Head of caudate nucleus (tissue), 42 donors: ENCODE measurements at regions not wholly inside any gene's neighbourhood (a gene's known extent, or its start where the extent isn't known, plus 50 kb on each side); places are given as distances from the start of the nearest gene placed in this dataset.
"Not testable (repeated sequence)": the region's sequence is repeated elsewhere in the genome, so short reads cannot be mapped to it uniquely, and the experiment has no call there.

Experiments
- DNase-seq, 42 donors: peaks; one replicate each; pipeline versions ENCODE4 v3.0.0 to v3.0.0-alpha.2; 2020 to 2021; ENCODE audit warnings: mixed read lengths in 7 of 42
- intact Hi-C: fragments of 100-400 bp; cut with DNase I; formaldehyde crosslinking; loops from one replicate; pipeline ENCODE4 v1.15.0; 2022

- DNase-seq, result no peak
- intact Hi-C loops, result no loop called here
Measured at GRCh38 chr9:81072758-81073157, 616.6 kb downstream of the TLE1 start.

GRCh38 chr9:81071108-81071507 is 618.2 kb downstream of the TLE1 start:
- intact Hi-C loops, result no loop called here
- no peak for DNase-seq

GRCh38 chr9:81070689-81071088 is 618.7 kb downstream of the TLE1 start:
- no peak for DNase-seq
- intact Hi-C loops, result no loop called here

- intact Hi-C loops, result no loop called here
- no peak for DNase-seq
Measured at GRCh38 chr9:81069923-81070322, 619.4 kb downstream of the TLE1 start.

- intact Hi-C loops, result no loop called here
- no peak for DNase-seq
Measured at GRCh38 chr9:81069038-81069795, 620.1 kb downstream of the TLE1 start.

- intact Hi-C loops, DNase-seq: not testable (repeated sequence)
Measured at GRCh38 chr9:81062995-81063394, 626.4 kb downstream of the TLE1 start.

GRCh38 chr9:81058782-81059181 is 630.6 kb downstream of the TLE1 start:
- intact Hi-C loops, result no loop called here
- no peak for DNase-seq

GRCh38 chr9:81053298-81054025 is 635.9 kb downstream of the TLE1 start:
- intact Hi-C loops, result no loop called here
- no peak for DNase-seq

- intact Hi-C loops, result no loop called here
- no peak for DNase-seq
Measured at GRCh38 chr9:81052846-81053245, 636.5 kb downstream of the TLE1 start.

GRCh38 chr9:81047280-81047679 is 642.1 kb downstream of the TLE1 start:
- no peak for DNase-seq
- intact Hi-C loops, result no loop called here

GRCh38 chr9:81045658-81046057 is 643.7 kb downstream of the TLE1 start:
- intact Hi-C loops, result no loop called here
- DNase-seq, result no peak

- intact Hi-C loops, result no loop called here
- DNase-seq, result no peak
Measured at GRCh38 chr9:81037889-81038288, 651.5 kb downstream of the TLE1 start.

GRCh38 chr9:81035601-81036000 is 653.7 kb downstream of the TLE1 start:
- intact Hi-C loops, result no loop called here
- DNase-seq, result no peak

- intact Hi-C loops, result no loop called here
Measured at GRCh38 chr9:81035171-81035570, 654.2 kb downstream of the TLE1 start.

GRCh38 chr9:81032831-81033230 is 656.5 kb downstream of the TLE1 start:
- intact Hi-C loops, result no loop called here
- no peak for DNase-seq

More at GRCh38 chr9:81035171-81035570, 654.2 kb downstream of the TLE1 start:
- no peak for DNase-seq

- DNase-seq, result peak in 6 of 42 donors; percentile 2 to 36 (median 14)
- intact Hi-C loops, result no loop called here
Measured at GRCh38 chr9:81032030-81032572, 657.2 kb downstream of the TLE1 start.

GRCh38 chr9:81031422-81032029 is 657.8 kb downstream of the TLE1 start:
- intact Hi-C loops, result no loop called here
- DNase-seq, result no peak

GRCh38 chr9:81030027-81030426 is 659.3 kb downstream of the TLE1 start:
- intact Hi-C loops, result no loop called here
- DNase-seq, result no peak

- intact Hi-C loops, result no loop called here
- DNase-seq, result no peak
Measured at GRCh38 chr9:81028504-81028903, 660.8 kb downstream of the TLE1 start.

- intact Hi-C loops, result no loop called here
- DNase-seq, result no peak
Measured at GRCh38 chr9:81022177-81022576, 667.2 kb downstream of the TLE1 start.
